ENCODE measurements at regions not wholly inside any gene's neighbourhood (a gene's known extent, or its start where the extent isn't known, plus 50 kb on each side); places are given as distances from the start of the nearest gene placed in this dataset.

DNA sequence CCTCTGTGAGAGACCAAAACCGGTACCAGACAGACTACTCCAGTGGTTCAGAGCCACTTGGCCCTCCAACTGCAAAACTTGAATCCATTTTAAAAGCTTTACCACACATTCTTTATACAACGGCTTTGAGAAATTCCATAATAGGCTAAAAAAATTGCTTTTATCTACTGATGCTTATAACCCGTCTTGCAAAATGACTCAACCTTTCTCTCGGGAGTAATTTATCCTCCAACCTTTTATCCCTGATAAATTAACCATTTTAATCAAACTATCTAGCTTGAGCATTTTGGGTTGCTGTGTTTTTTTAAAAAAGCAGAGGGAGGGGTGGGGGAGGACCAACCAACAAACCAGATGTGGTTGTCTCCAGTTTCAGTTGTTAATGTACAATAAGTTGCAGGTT lies 275.7 kb upstream of the LRTM1 start:
- no peak for FAIRE-seq
- H3K4me1 ChIP-seq (ENCODE audit: control insufficient read depth in 2 of 3, insufficient read depth in 2 of 3, low read depth in 1 of 3, low read length in 3 of 3), result no peaks in the 10 kb centered on the region
- no peak for TF ChIP-seq CTCF (IDR thresholded peaks at IDR 0.05; ENCODE audit: borderline replicate concordance, extremely low read depth, insufficient read depth)
- DNase-seq, result peak in 1 of 5 donors; percentile 5
- H3K4me3 ChIP-seq (ENCODE audit: low read length in 3 of 3), result no peak overlapping the region
- H3K9me3 ChIP-seq (ENCODE audit: control insufficient read depth in 2 of 3, insufficient read depth in 1 of 3, low read length in 3 of 3), result no peaks in the 10 kb centered on the region
- intact Hi-C loops (cut with DNase I), result no loop called here
- H3K27me3 ChIP-seq (ENCODE audit: control insufficient read depth, insufficient read depth, low read length), result no peaks in the 10 kb centered on the region
- H3K36me3 ChIP-seq (ENCODE audit: control insufficient read depth in 2 of 3, insufficient read depth in 3 of 3, low read length in 3 of 3), result no peaks in the 10 kb centered on the region
- no peak overlapping the region for H3K9ac ChIP-seq (ENCODE audit: low read length in 3 of 3)
- no peak overlapping the region for H3K27ac ChIP-seq (ENCODE audit: low read depth in 2 of 2, low read length in 2 of 2)

- Histone ChIP-seq H3K27ac (ENCODE audit: low read depth in 2 of 2, low read length in 2 of 2) (no peak overlapping the region), H3K4me1 (ENCODE audit: control insufficient read depth in 2 of 3, insufficient read depth in 2 of 3, low read depth in 1 of 3, low read length in 3 of 3) (no peaks in the 10 kb centered on the region), H3K27me3 (ENCODE audit: control insufficient read depth, insufficient read depth, low read length) (no peaks in the 10 kb centered on the region), H3K9me3 (ENCODE audit: control insufficient read depth in 2 of 3, insufficient read depth in 1 of 3, low read length in 3 of 3) (no peaks in the 10 kb centered on the region), H3K9ac (ENCODE audit: low read length in 3 of 3) (no peak overlapping the region), H3K4me3 (ENCODE audit: low read length in 3 of 3) (no peak overlapping the region), H3K36me3 (ENCODE audit: control insufficient read depth in 2 of 3, insufficient read depth in 3 of 3, low read length in 3 of 3) (no peaks in the 10 kb centered on the region)
- intact Hi-C loops (cut with DNase I), result no loop called here
- DNase-seq (no peak), FAIRE-seq (no peak)
- no peak for TF ChIP-seq CTCF (IDR thresholded peaks at IDR 0.05; ENCODE audit: borderline replicate concordance, extremely low read depth, insufficient read depth)
These were observed 275.1 kb upstream of the LRTM1 start for GRCh38 chr3:55203006-55203405.

DNA sequence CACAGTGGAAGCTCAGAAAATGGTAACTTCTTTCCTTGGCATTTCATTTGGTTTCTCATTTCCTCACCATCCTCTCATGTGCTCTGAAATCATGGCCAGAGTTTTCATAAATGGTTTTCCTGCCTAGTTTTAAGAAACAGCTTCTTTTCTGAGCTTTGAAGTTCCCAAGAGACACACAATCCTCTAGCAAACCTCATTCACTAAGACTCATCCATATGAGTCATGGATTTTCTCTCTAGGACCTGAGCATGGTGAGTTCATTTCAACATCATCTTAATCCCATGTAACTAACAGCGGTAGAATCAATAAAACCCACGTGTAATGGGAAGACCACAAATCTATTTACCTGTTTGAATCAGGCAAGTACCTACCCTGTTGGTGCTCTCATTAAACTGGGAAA lies 274.5 kb upstream of the LRTM1 start:
- no peak for DNase-seq
- intact Hi-C loops (cut with DNase I), result no loop called here
- no peak overlapping the region for H3K9ac ChIP-seq (ENCODE audit: low read length in 3 of 3)

More for the DNA sequence above, 274.5 kb upstream of the LRTM1 start:
- FAIRE-seq, result no peak
- Histone ChIP-seq H3K27ac (ENCODE audit: low read depth in 2 of 2, low read length in 2 of 2) (no peak overlapping the region), H3K36me3 (ENCODE audit: control insufficient read depth in 2 of 3, insufficient read depth in 3 of 3, low read length in 3 of 3) (no peaks in the 10 kb centered on the region), H3K4me1 (ENCODE audit: control insufficient read depth in 2 of 3, insufficient read depth in 2 of 3, low read depth in 1 of 3, low read length in 3 of 3) (no peaks in the 10 kb centered on the region), H3K9me3 (ENCODE audit: control insufficient read depth in 2 of 3, insufficient read depth in 1 of 3, low read length in 3 of 3) (no peaks in the 10 kb centered on the region), H3K4me3 (ENCODE audit: low read length in 3 of 3) (no peak overlapping the region), H3K27me3 (ENCODE audit: control insufficient read depth, insufficient read depth, low read length) (no peaks in the 10 kb centered on the region)
- TF ChIP-seq CTCF (IDR thresholded peaks at IDR 0.05; ENCODE audit: borderline replicate concordance, extremely low read depth, insufficient read depth), result no peak
